Adrenal gland (tissue), 9 donors: ENCODE measurements at regions not wholly inside any gene's neighbourhood (a gene's known extent, or its start where the extent isn't known, plus 50 kb on each side); places are given as distances from the start of the nearest gene placed in this dataset.

Experiments used
- DNase-seq, 7 donors: peaks; one replicate each; pipeline ENCODE4 v3.0.0-alpha.2; 2019 to 2020
- H3K27ac ChIP-seq, 5 donors: fragments of 200-600 bp; sonication (generic) in 4 of 5; 1 replicate in 3 of 5; 2 replicates in 2 of 5; pipeline versions ENCODE4 v1.5.1 to v1.8.0; 2016 to 2020; ENCODE audit warnings: mild to moderate bottlenecking in 1 of 5
- H3K27me3 ChIP-seq: fragments of 200-600 bp; 2 replicates; pipeline ENCODE4 v1.8.0; 2021
- H3K36me3 ChIP-seq, 2 donors: fragments of 200-600 bp; replicated peaks in 1 of 2; 1 replicate in 1 of 2; 2 replicates in 1 of 2; pipeline versions ENCODE4 v1.5.1 to v1.8.0; 2018 to 2022
- H3K4me1 ChIP-seq, 2 donors: fragments of 200-600 bp; replicated peaks in 1 of 2; 1 replicate in 1 of 2; 2 replicates in 1 of 2; pipeline versions ENCODE4 v1.5.1 to v1.8.0; 2018 to 2021
- H3K4me3 ChIP-seq, 4 donors: fragments of 200-600 bp; sonication (generic) in 3 of 4; one replicate each; pipeline ENCODE4 v1.5.1; 2016 to 2018
- H3K9me3 ChIP-seq, 3 donors: fragments of 200-600 bp; sonication (generic) in 1 of 3; replicated peaks in 1 of 3; 1 replicate in 2 of 3; 2 replicates in 1 of 3; pipeline versions ENCODE4 v1.5.1 to v1.8.0; 2016 to 2021
- POLR2A ChIP-seq, 2 donors: fragments of 450-650 bp; IDR thresholded peaks; one replicate each; pipeline ENCODE4 v1.6.1; 2017; ENCODE audit warnings: antibody characterized with exemption in 2 of 2, mild to moderate bottlenecking in 2 of 2, moderate library complexity in 1 of 2
- WGBS, 4 donors: extraction: QIAGEN DNeasy Blood & Tissue Kit in 2 of 4; methylation state at CpG; one replicate each; pipeline versions ENCODE4 v1.1.5 to v1.1.7; 2013 to 2017; 5-methylcytosine and 5-hydroxymethylcytosine counted together
- intact Hi-C, 2 donors: fragments of 100-400 bp; cut with DNase I; formaldehyde crosslinking; loops; one replicate each; pipeline versions ENCODE4 v1.14.1 to v1.15.0; 2022 to 2023
- TF ChIP-seq, protein P1 (sequence below), 6 experiments: fragments of 450-650 bp in 4 of 6; fragments of 200-600 bp in 2 of 6; sonication (generic) in 1 of 6; IDR thresholded peaks; 1 replicate in 5 of 6; 2 replicates in 1 of 6; pipeline versions ENCODE4 v1.5.1 to v1.8.0; 2016 to 2021; ENCODE audit warnings: antibody characterized with exemption in 6 of 6, mild to moderate bottlenecking in 2 of 6, moderate library complexity in 1 of 6
- donor health status: healthy with polysubstance abuse.
- donor health status: Bipolar disorder and iron deficiency.
- donor health status: DM: yes; HTN: yes; CAD: no.
- donor health status: DM: no; HTN: no; CAD: no.
- donor health status: DM: no; HTN: no; CAD: no.

- TF ChIP-seq, protein P1, sequence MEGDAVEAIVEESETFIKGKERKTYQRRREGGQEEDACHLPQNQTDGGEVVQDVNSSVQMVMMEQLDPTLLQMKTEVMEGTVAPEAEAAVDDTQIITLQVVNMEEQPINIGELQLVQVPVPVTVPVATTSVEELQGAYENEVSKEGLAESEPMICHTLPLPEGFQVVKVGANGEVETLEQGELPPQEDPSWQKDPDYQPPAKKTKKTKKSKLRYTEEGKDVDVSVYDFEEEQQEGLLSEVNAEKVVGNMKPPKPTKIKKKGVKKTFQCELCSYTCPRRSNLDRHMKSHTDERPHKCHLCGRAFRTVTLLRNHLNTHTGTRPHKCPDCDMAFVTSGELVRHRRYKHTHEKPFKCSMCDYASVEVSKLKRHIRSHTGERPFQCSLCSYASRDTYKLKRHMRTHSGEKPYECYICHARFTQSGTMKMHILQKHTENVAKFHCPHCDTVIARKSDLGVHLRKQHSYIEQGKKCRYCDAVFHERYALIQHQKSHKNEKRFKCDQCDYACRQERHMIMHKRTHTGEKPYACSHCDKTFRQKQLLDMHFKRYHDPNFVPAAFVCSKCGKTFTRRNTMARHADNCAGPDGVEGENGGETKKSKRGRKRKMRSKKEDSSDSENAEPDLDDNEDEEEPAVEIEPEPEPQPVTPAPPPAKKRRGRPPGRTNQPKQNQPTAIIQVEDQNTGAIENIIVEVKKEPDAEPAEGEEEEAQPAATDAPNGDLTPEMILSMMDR (IDR thresholded peaks at IDR 0.05), result no peak
- no peak for TF ChIP-seq POLR2A (IDR thresholded peaks at IDR 0.05)
- Histone ChIP-seq H3K4me3 (no peak overlapping the region), H3K9me3 (no peaks in the 10 kb centered on the region), H3K27ac (no peak overlapping the region), H3K4me1 (no peaks in the 10 kb centered on the region), H3K27me3 (no peaks in the 10 kb centered on the region), H3K36me3 (no peaks in the 10 kb centered on the region)
- intact Hi-C loops, result no loop called here
- WGBS, 4 donors, result 70 to 79% (median 75%) methylated on average over 7 of the region's 7 CpGs
- DNase-seq, result no peak
Observed at GRCh38 chr18:26703170-26703930, 155.0 kb upstream of the KCTD1 start.

GRCh38 chr18:26702086-26702485, 153.7 kb upstream of the KCTD1 start:
- Histone ChIP-seq H3K4me1 (no peaks in the 10 kb centered on the region), H3K27ac (no peak overlapping the region), H3K27me3 (no peaks in the 10 kb centered on the region), H3K9me3 (no peaks in the 10 kb centered on the region), H3K4me3 (no peak overlapping the region), H3K36me3 (no peaks in the 10 kb centered on the region)
- intact Hi-C loops, result no loop called here
- TF ChIP-seq, protein P1 (IDR thresholded peaks at IDR 0.05), result no peak
- WGBS, 4 donors, result 69 to 82% (median 72%) methylated on average over 6 of the region's 6 CpGs
- no peak for DNase-seq

DNA sequence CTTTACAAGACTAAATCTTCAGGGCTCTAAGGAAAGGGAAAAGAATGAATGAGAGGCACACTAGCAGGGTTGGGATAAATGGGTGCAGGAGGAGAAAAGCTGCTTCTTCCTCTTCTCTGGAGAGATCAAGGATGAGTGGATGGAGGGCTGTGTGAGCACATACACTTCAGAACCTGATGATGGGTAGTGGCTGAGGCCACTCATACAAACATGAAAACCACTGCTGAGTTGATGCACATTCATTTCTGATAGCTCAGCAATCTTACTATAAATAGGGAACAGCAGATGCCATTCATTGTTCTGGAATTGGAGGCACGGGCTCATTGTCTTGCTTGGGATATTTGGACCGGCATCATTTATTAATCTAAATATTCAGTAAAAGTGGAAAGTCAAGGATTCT, 152.4 kb upstream of the KCTD1 start:
- WGBS, 4 donors, result 85 to 100% (median 95%) methylated on average over 2 of the region's 2 CpGs
- TF ChIP-seq POLR2A (IDR thresholded peaks at IDR 0.05), result no peak
- Histone ChIP-seq H3K4me1 (no peaks in the 10 kb centered on the region), H3K4me3 (no peak overlapping the region), H3K36me3 (no peaks in the 10 kb centered on the region), H3K9me3 (no peaks in the 10 kb centered on the region), H3K27ac (no peak overlapping the region), H3K27me3 (no peaks in the 10 kb centered on the region)
- intact Hi-C loops, result no loop called here
- DNase-seq, result no peak

DNA sequence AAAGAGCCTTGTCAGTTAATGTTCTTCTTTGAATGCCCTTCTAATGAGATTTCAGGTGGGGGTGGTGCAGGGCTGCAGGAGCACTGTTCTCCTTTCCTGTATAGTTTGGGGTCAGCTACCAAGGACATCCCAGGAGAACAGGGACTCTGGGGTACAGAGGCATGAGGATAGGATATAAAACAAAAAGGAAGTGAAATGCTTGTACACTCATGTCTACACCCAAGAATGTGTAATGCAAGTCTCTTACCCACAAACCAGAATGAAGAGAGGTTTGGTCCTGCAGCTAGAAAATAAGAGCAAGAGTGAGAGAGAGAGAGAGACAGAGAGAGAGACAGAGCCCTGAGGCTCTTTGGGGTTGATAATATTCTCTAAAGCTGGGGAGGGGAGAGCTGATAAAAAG, 151.8 kb upstream of the KCTD1 start:
- TF ChIP-seq, protein P1 (IDR thresholded peaks at IDR 0.05), result no peak
- TF ChIP-seq POLR2A (IDR thresholded peaks at IDR 0.05), result no peak
- no peak overlapping the region for H3K27ac ChIP-seq
- no peak overlapping the region for H3K4me3 ChIP-seq
- intact Hi-C loops, result no loop called here
- H3K9me3 ChIP-seq, result no peaks in the 10 kb centered on the region
- H3K4me1 ChIP-seq, result no peaks in the 10 kb centered on the region
- no peak for DNase-seq
- no peaks in the 10 kb centered on the region for H3K27me3 ChIP-seq
- H3K36me3 ChIP-seq, result no peaks in the 10 kb centered on the region
